SK-N-SH treated with all-trans-retinoic acid at 6 μM for 48 hours (cell line): ENCODE measurements at regions not wholly inside any gene's neighbourhood (a gene's known extent, or its start where the extent isn't known, plus 50 kb on each side); places are given as distances from the start of the nearest gene placed in this dataset.

ENCODE experiments used
- ARNTL ChIP-seq: fragments of 450-650 bp; formaldehyde crosslinking; IDR thresholded peaks from 2 replicates; pipeline ENCODE4 v1.5.0; 2020; ENCODE audit warnings: low read depth, mild to moderate bottlenecking, moderate library complexity, borderline replicate concordance
- CSDC2 ChIP-seq: fragments of 250-450 bp; sonication (Bioruptor Pico); IDR thresholded peaks from 2 replicates; pipeline ENCODE4 v1.5.0; 2020; ENCODE audit warnings: mild to moderate bottlenecking, moderate library complexity
- OSR1 ChIP-seq: fragments of 250-450 bp; sonication (Bioruptor Pico); IDR thresholded peaks from 2 replicates; pipeline ENCODE4 v1.8.0; 2022; ENCODE audit warnings: moderate library complexity, mild to moderate bottlenecking, inconsistent platforms
- PPARA ChIP-seq: fragments of 250-450 bp; sonication (Bioruptor Pico); IDR thresholded peaks from 2 replicates; pipeline ENCODE4 v1.5.0; 2020; ENCODE audit warnings: mild to moderate bottlenecking, borderline replicate concordance
- TCF4 ChIP-seq: fragments of 250-450 bp; sonication (Bioruptor Pico); IDR thresholded peaks from 2 replicates; pipeline ENCODE4 v1.8.0; 2021; ENCODE audit warnings: mild to moderate bottlenecking, moderate library complexity, borderline replicate concordance
- TOX ChIP-seq: fragments of 250-450 bp; sonication (Bioruptor Pico); IDR thresholded peaks from 2 replicates; pipeline ENCODE4 v1.8.0; 2021; ENCODE audit warnings: mild to moderate bottlenecking, moderate library complexity, borderline replicate concordance
- ZFP3 ChIP-seq: fragments of 250-450 bp; sonication (Bioruptor Pico); IDR thresholded peaks from 2 replicates; pipeline ENCODE4 v1.5.0; 2020; ENCODE audit warnings: mild to moderate bottlenecking, moderate library complexity

GRCh38 chr7:92945840-92946239 is 109.5 kb upstream of the CDK6 start:
- TF ChIP-seq TCF4 (CRISPR knock-in tag), result no peak
- TF ChIP-seq ZFP3 (CRISPR knock-in tag), result no peak
- TF ChIP-seq OSR1 (CRISPR knock-in tag), result no peak
- TF ChIP-seq TOX, result no peak
- no peak for TF ChIP-seq PPARA
- TF ChIP-seq CSDC2 (CRISPR knock-in tag), result no peak
- TF ChIP-seq ARNTL (CRISPR knock-in tag), result no peak
